NCI-H1417 treated with DMSO at 0.1 percent for 48 hours (cell line): ENCODE measurements at regions not wholly inside any gene's neighbourhood (a gene's known extent, or its start where the extent isn't known, plus 50 kb on each side); places are given as distances from the start of the nearest gene placed in this dataset.
"Not testable (repeated sequence)": the region's sequence is repeated elsewhere in the genome, so short reads cannot be mapped to it uniquely, and the experiment has no call there.

Experiments used
- DNase-seq: peaks from one replicate; lab custom pipeline; 2025; lab: John Stamatoyannopoulos, UW

GRCh38 chr4:162841753-162842152 is 324.9 kb downstream of the NAF1 start:
- no peak for DNase-seq

GRCh38 chr4:162839814-162840213 is 326.9 kb downstream of the NAF1 start:
- DNase-seq, result no peak

GRCh38 chr4:162838671-162839070 is 328.0 kb downstream of the NAF1 start:
- DNase-seq, result no peak

- DNase-seq, result no peak
Measured at GRCh38 chr4:162837679-162838078, 329.0 kb downstream of the NAF1 start.

GRCh38 chr4:162837241-162837640 is 329.4 kb downstream of the NAF1 start:
- DNase-seq, result no peak

- no peak for DNase-seq
Measured at GRCh38 chr4:162836773-162837172, 329.9 kb downstream of the NAF1 start.

- DNase-seq, result not testable (repeated sequence)
Measured at GRCh38 chr4:162836258-162836657, 330.4 kb downstream of the NAF1 start.

GRCh38 chr4:162830899-162831298 is 335.8 kb downstream of the NAF1 start:
- DNase-seq, result no peak

- not testable (repeated sequence) for DNase-seq
Measured at GRCh38 chr4:162817374-162817773, 349.3 kb downstream of the NAF1 start.

- DNase-seq, result no peak
Measured at GRCh38 chr4:162804351-162804924, 362.3 kb downstream of the NAF1 start.

GRCh38 chr4:162803378-162803777 is 363.3 kb downstream of the NAF1 start:
- no peak for DNase-seq

GRCh38 chr4:162797108-162797507 is 369.6 kb downstream of the NAF1 start:
- DNase-seq, result no peak

- DNase-seq, result no peak
Measured at GRCh38 chr4:162793571-162793970, 373.1 kb downstream of the NAF1 start.

GRCh38 chr4:162793004-162793403 is 373.7 kb downstream of the NAF1 start:
- DNase-seq, result no peak

- DNase-seq, result no peak
Measured at GRCh38 chr4:162791226-162791625, 375.5 kb downstream of the NAF1 start.

GRCh38 chr4:162787120-162787519 is 379.6 kb downstream of the NAF1 start:
- DNase-seq, result no peak

GRCh38 chr4:162782778-162783525 is 383.7 kb downstream of the NAF1 start:
- no peak for DNase-seq

GRCh38 chr4:162782096-162782777 is 384.5 kb downstream of the NAF1 start:
- no peak for DNase-seq

GRCh38 chr4:162770761-162771490 is 395.8 kb downstream of the NAF1 start:
- DNase-seq, result no peak

- DNase-seq, result no peak
Measured at GRCh38 chr4:162767083-162767482, 399.6 kb downstream of the NAF1 start.

GRCh38 chr4:162761965-162762364 is 404.7 kb downstream of the NAF1 start:
- no peak for DNase-seq

GRCh38 chr4:162740228-162740627 is 426.5 kb downstream of the NAF1 start:
- DNase-seq, result not testable (repeated sequence)

GRCh38 chr4:162739596-162739995 is 427.1 kb downstream of the NAF1 start:
- DNase-seq, result not testable (repeated sequence)
